HG03558 (cell line): ENCODE measurements at regions not wholly inside any gene's neighbourhood (a gene's known extent, or its start where the extent isn't known, plus 50 kb on each side); places are given as distances from the start of the nearest gene placed in this dataset.
"Not testable (repeated sequence)": the region's sequence is repeated elsewhere in the genome, so short reads cannot be mapped to it uniquely, and the experiment has no call there.

Source experiments
- ATAC-seq: cut with Tn5 transposase; IDR thresholded peaks from one replicate; pipeline ENCODE4 v1.9.1; 2021; ENCODE audit warnings: moderate number of reproducible peaks; ENCODE audit not compliant: unreplicated experiment; ENCODE audit errors: extremely low read depth

- ATAC-seq, result no peak
Observed at GRCh38 chr12:124656947-124657434, 89.6 kb upstream of the NCOR2 start.

- no peak for ATAC-seq
Observed at GRCh38 chr12:124655698-124656516, 88.5 kb upstream of the NCOR2 start.

- no peak for ATAC-seq
Observed at GRCh38 chr12:124655048-124655697, 87.8 kb upstream of the NCOR2 start.

- no peak for ATAC-seq
Observed at GRCh38 chr12:124654666-124655047, 87.2 kb upstream of the NCOR2 start.

GRCh38 chr12:124653169-124653931 is 85.9 kb upstream of the NCOR2 start:
- ATAC-seq, result no peak

GRCh38 chr12:124652661-124653060 is 85.2 kb upstream of the NCOR2 start:
- ATAC-seq, result no peak

- no peak for ATAC-seq
Observed at GRCh38 chr12:124651516-124652273, 84.3 kb upstream of the NCOR2 start.

GRCh38 chr12:124650912-124651311 is 83.5 kb upstream of the NCOR2 start:
- ATAC-seq, result no peak

- ATAC-seq, result no peak
Observed at GRCh38 chr12:124648710-124649384, 81.4 kb upstream of the NCOR2 start.

GRCh38 chr12:124647316-124647715 is 79.9 kb upstream of the NCOR2 start:
- ATAC-seq, result no peak

- no peak for ATAC-seq
Observed at GRCh38 chr12:124646385-124647230, 79.2 kb upstream of the NCOR2 start.

GRCh38 chr12:124645530-124646244 is 78.3 kb upstream of the NCOR2 start:
- ATAC-seq, result no peak

- ATAC-seq, result not testable (repeated sequence)
Observed at GRCh38 chr12:124643768-124644167, 76.4 kb upstream of the NCOR2 start.

- no peak for ATAC-seq
Observed at GRCh38 chr12:124642105-124642504, 74.7 kb upstream of the NCOR2 start.

GRCh38 chr12:124641591-124641990 is 74.2 kb upstream of the NCOR2 start:
- ATAC-seq, result no peak

GRCh38 chr12:124640056-124640455 is 72.6 kb upstream of the NCOR2 start:
- no peak for ATAC-seq

GRCh38 chr12:124639122-124639806 is 71.9 kb upstream of the NCOR2 start:
- no peak for ATAC-seq

- no peak for ATAC-seq
Observed at GRCh38 chr12:124637581-124637981, 70.2 kb upstream of the NCOR2 start.
